OCI-LY7 (cell line): ENCODE measurements at regions not wholly inside any gene's neighbourhood (a gene's known extent, or its start where the extent isn't known, plus 50 kb on each side); places are given as distances from the start of the nearest gene placed in this dataset.

Experiments used
- BruUV-seq: library from RNA; stranded (reverse); fragments of 400-500 nt; replicated peaks from 2 replicates; lab custom pipeline; 2021; lab: Mats Ljungman, UMichigan
- CTCF ChIA-PET: fragments of 300-600 bp; sonication (Branson Sonifier 250); formaldehyde crosslinking; loops from one replicate; lab custom pipeline; 2022; ENCODE audit warnings: antibody characterized with exemption; ENCODE audit not compliant: unreplicated experiment; lab: Charles Lee
- POLR2A ChIA-PET: fragments of 300-600 bp; sonication (Branson Sonifier 250); formaldehyde crosslinking; loops from one replicate; lab custom pipeline; 2022; ENCODE audit warnings: antibody characterized with exemption; lab: Charles Lee
- DNase-seq: peaks from one replicate; pipeline ENCODE4 v3.0.0-alpha.2; 2015; ENCODE audit warnings: low spot score
- H2AFZ ChIP-seq: fragments of 200-600 bp; sonication (generic), shearing (Covaris generic); 2 replicates; pipeline ENCODE4 v1.6.1; 2014; ENCODE audit warnings: mild to moderate bottlenecking, antibody characterized with exemption, low read length, moderate library complexity
- H3K27ac ChIP-seq: fragments of 200-600 bp; sonication (generic); 2 replicates; pipeline ENCODE4 v1.5.1; 2014; ENCODE audit warnings: mixed run types, low read depth, mild to moderate bottlenecking, moderate library complexity, low read length, inconsistent platforms; ENCODE audit not compliant: poor library complexity, severe bottlenecking
- H3K36me3 ChIP-seq: fragments of 200-600 bp; sonication (generic); 2 replicates; pipeline ENCODE4 v1.6.1; 2014; ENCODE audit warnings: mild to moderate bottlenecking, antibody characterized with exemption, low read length, moderate library complexity, mixed read lengths; ENCODE audit not compliant: insufficient read depth
- H3K4me1 ChIP-seq: fragments of 200-600 bp; sonication (generic); 2 replicates; pipeline ENCODE4 v1.5.1; 2014; ENCODE audit warnings: mild to moderate bottlenecking, low read length; ENCODE audit not compliant: insufficient read depth, poor library complexity, severe bottlenecking
- H3K4me2 ChIP-seq: fragments of 200-600 bp; sonication (generic); 2 replicates; pipeline ENCODE4 v1.6.1; 2014; ENCODE audit warnings: mild to moderate bottlenecking, low read length
- H3K4me3 ChIP-seq: fragments of 200-600 bp; sonication (generic); 2 replicates; pipeline ENCODE4 v1.5.1; 2014; ENCODE audit warnings: mild to moderate bottlenecking, low read depth, low read length; ENCODE audit not compliant: poor library complexity, severe bottlenecking
- H3K79me2 ChIP-seq: fragments of 200-600 bp; sonication (generic); 2 replicates; pipeline ENCODE4 v1.6.1; 2016; ENCODE audit warnings: low read depth, mild to moderate bottlenecking, low read length, moderate library complexity, mixed read lengths; ENCODE audit not compliant: insufficient read depth
- H3K9me2 ChIP-seq: fragments of 200-600 bp; sonication (generic); 2 replicates; pipeline ENCODE4 v1.6.1; 2016; ENCODE audit warnings: mild to moderate bottlenecking, low read length, mixed read lengths; ENCODE audit not compliant: insufficient read depth
- H3K9me3 ChIP-seq: fragments of 200-600 bp; sonication (generic); 2 replicates; pipeline ENCODE4 v1.6.1; 2014; ENCODE audit warnings: mild to moderate bottlenecking, mixed run types, low read length, mixed read lengths
- H4K20me1 ChIP-seq: fragments of 200-600 bp; sonication (generic); 2 replicates; pipeline ENCODE4 v1.6.1; 2014; ENCODE audit warnings: mild to moderate bottlenecking, antibody characterized with exemption, low read length, moderate library complexity, mixed read lengths; ENCODE audit not compliant: insufficient read depth
- EZH2phosphoT487 ChIP-seq: fragments of 200-600 bp; sonication (generic); IDR thresholded peaks from 2 replicates; pipeline ENCODE4 v1.6.1; 2018; ENCODE audit warnings: low read depth, borderline replicate concordance, mild to moderate bottlenecking, mixed run types, antibody characterized with exemption, low read length, moderate library complexity, mixed read lengths
- intact Hi-C: fragments of 100-400 bp; cut with micrococcal nuclease; formaldehyde crosslinking; loops from one replicate; pipeline ENCODE4 v1.10.0; 2022; ENCODE audit not compliant: unreplicated experiment
- TF ChIP-seq, protein P1 (sequence below): fragments of 200-600 bp; sonication (generic); conservative IDR thresholded peaks from 2 replicates; pipeline ENCODE4 v1.5.1; 2014; ENCODE audit warnings: mild to moderate bottlenecking, antibody characterized with exemption, low read length, moderate library complexity, mixed read lengths

DNA sequence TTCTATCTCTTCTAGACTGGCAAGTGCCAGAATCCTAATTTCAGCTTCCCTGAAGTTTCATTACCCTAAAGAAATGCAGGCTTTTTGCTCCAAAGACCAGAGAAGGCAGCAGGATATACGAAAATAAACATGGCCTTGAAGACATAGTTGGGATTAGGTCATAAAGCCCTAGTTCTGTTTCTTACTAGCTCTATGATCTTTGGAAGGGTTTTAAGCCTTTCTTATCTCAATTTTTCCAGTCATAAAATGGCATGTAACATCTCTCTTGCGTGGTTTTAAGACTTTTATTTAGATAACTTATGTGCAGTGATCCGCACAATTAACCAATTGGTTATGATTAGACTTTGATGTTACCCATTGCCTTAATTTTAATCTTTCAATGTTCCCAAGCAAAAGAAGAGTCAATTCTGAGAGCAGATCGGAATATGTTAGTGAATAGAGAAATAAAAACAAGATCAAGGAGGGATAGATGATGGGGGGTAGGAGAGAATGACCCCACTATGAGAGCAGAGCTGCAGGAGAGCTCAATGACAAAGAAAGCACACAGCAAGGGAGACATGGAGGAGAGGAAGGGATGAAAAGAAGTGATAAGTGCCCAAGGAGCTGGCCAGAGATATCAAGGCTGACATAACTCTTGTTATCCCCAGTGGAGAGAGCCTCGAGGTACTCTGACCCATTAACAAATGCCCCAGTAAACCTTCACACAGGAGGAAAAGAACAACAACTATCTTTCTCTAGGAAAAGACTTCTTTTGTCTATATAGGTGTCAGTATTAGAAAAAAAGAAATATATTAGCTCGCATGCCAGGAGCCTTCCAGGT is 53.0 kb upstream of the ANP32D start:
- no peak overlapping the region for H3K4me3 ChIP-seq
- H2AFZ ChIP-seq: no peak overlapping the region
- no peaks in the 10 kb centered on the region for H3K9me3 ChIP-seq
- H3K36me3 ChIP-seq: no peaks in the 10 kb centered on the region
- ChIA-PET CTCF (no interaction called here), POLR2A (no interaction called here)
- H3K79me2 ChIP-seq: no peaks in the 10 kb centered on the region
- TF ChIP-seq, protein P1, sequence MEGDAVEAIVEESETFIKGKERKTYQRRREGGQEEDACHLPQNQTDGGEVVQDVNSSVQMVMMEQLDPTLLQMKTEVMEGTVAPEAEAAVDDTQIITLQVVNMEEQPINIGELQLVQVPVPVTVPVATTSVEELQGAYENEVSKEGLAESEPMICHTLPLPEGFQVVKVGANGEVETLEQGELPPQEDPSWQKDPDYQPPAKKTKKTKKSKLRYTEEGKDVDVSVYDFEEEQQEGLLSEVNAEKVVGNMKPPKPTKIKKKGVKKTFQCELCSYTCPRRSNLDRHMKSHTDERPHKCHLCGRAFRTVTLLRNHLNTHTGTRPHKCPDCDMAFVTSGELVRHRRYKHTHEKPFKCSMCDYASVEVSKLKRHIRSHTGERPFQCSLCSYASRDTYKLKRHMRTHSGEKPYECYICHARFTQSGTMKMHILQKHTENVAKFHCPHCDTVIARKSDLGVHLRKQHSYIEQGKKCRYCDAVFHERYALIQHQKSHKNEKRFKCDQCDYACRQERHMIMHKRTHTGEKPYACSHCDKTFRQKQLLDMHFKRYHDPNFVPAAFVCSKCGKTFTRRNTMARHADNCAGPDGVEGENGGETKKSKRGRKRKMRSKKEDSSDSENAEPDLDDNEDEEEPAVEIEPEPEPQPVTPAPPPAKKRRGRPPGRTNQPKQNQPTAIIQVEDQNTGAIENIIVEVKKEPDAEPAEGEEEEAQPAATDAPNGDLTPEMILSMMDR: no peak
- H3K27ac ChIP-seq: no peak overlapping the region
- H3K4me1 ChIP-seq: no peaks in the 10 kb centered on the region
- H4K20me1 ChIP-seq: no peaks in the 10 kb centered on the region
- DNase-seq: no peak
- H3K4me2 ChIP-seq: no peak overlapping the region
- no TSS peak for BruUV-seq
- intact Hi-C loops: no loop called here
- no peaks in the 10 kb centered on the region for H3K9me2 ChIP-seq

DNA sequence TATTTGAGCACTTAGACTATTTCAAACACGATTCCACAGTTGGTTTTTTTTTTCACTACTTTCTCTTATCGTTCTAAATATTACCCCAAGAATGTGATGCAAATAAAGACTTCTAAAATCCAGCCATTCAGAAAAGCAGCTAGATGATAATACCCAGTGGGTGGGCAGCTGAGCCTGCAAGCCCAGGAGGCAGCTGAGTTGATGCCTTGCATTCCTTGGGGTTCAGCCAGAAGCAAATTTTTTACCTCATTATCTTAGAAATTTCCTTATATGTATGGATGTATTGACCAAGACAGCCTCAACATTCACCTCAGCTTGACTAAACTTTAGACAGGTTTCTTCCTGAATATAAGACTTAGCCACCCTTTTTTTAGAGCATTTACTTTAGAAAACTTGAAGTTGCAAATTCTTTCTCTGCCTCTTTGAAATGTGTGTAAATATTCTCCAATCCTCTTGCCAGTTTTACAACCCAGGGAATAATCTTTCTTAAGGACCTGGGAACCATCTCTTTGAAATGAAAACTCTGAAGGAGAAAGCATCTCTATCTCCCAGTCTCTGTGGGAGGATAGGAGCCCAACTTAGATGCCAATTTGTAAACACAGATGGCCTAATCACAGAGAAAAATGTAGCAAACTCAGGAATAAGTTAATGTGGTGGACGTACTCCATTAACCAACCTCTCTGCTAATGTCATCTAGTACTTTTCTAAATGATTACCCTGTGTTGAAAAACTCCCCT is 52.2 kb upstream of the ANP32D start:
- H3K27ac ChIP-seq: no peak overlapping the region
- no peaks in the 10 kb centered on the region for H3K36me3 ChIP-seq
- POLR2A ChIA-PET: no interaction called here
- no peaks in the 10 kb centered on the region for H3K9me3 ChIP-seq
- no TSS peak for BruUV-seq
- H3K79me2 ChIP-seq: no peaks in the 10 kb centered on the region
- intact Hi-C loops: no loop called here
- CTCF ChIA-PET: no interaction called here
- TF ChIP-seq, protein P1: no peak
- TF ChIP-seq EZH2phosphoT487: no peak
- H4K20me1 ChIP-seq: no peaks in the 10 kb centered on the region
- H2AFZ ChIP-seq: no peak overlapping the region
- no peaks in the 10 kb centered on the region for H3K9me2 ChIP-seq
- no peak overlapping the region for H3K4me2 ChIP-seq
- DNase-seq: no peak
- no peaks in the 10 kb centered on the region for H3K4me1 ChIP-seq
- H3K4me3 ChIP-seq: no peak overlapping the region

DNA sequence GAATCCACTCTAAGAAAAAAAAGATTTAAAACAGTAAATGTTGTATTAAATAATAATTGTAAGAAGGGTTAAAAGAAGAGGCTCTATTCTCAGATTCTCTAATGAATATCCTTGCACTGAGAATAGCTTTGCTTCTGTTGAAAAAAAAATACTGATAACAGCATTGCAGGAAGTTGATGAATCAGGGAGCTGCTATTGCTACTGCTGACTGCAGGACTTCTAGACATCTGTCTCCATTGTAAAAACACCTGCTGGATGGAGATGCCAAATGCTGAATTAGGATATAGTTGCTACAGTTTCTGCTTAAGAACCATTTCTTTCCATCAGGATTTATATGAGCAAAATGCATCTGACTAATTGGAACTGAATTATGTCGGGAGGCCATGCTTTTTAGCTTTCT is 50.3 kb upstream of the ANP32D start:
- H3K4me2 ChIP-seq: no peak overlapping the region
- H3K36me3 ChIP-seq: no peaks in the 10 kb centered on the region
- POLR2A ChIA-PET: no interaction called here
- DNase-seq: no peak
- no peaks in the 10 kb centered on the region for H3K79me2 ChIP-seq
- H3K4me1 ChIP-seq: no peaks in the 10 kb centered on the region
- no peak overlapping the region for H3K4me3 ChIP-seq
- H4K20me1 ChIP-seq: no peaks in the 10 kb centered on the region
- no peaks in the 10 kb centered on the region for H3K9me2 ChIP-seq
- intact Hi-C loops: no loop called here
- no peaks in the 10 kb centered on the region for H3K9me3 ChIP-seq
- TF ChIP-seq, protein P1: no peak
- TF ChIP-seq EZH2phosphoT487: no peak
- no peak overlapping the region for H2AFZ ChIP-seq
- H3K27ac ChIP-seq: no peak overlapping the region
- CTCF ChIA-PET: no interaction called here
- no TSS peak for BruUV-seq
